OCI-LY1 (cell line): ENCODE measurements at regions not wholly inside any gene's neighbourhood (a gene's known extent, or its start where the extent isn't known, plus 50 kb on each side); places are given as distances from the start of the nearest gene placed in this dataset.

Experiments
- H2AFZ ChIP-seq: fragments of 200-600 bp; sonication (generic), shearing (Covaris generic); 2 replicates; pipeline ENCODE4 v1.6.0; 2014; ENCODE audit warnings: antibody characterized with exemption, mild to moderate bottlenecking, low read length
- H3F3A ChIP-seq: fragments of 200-600 bp; sonication (generic), shearing (Covaris generic); 2 replicates; pipeline ENCODE4 v1.6.0; 2014; ENCODE audit warnings: mild to moderate bottlenecking, antibody characterized with exemption, low read length, moderate library complexity; ENCODE audit not compliant: insufficient read depth
- H3K27ac ChIP-seq: fragments of 200-600 bp; sonication (generic); 2 replicates; pipeline ENCODE4 v1.5.1; 2014; ENCODE audit warnings: low read length, mixed run types, mild to moderate bottlenecking, low read depth; ENCODE audit not compliant: poor library complexity, severe bottlenecking
- H3K27me3 ChIP-seq: fragments of 200-600 bp; sonication (generic); 2 replicates; pipeline ENCODE4 v1.6.0; 2014; ENCODE audit warnings: antibody characterized with exemption, mild to moderate bottlenecking, low read length, moderate library complexity; ENCODE audit not compliant: insufficient read depth
- H3K36me3 ChIP-seq: fragments of 200-600 bp; sonication (generic); 2 replicates; pipeline ENCODE4 v1.6.1; 2014; ENCODE audit warnings: mild to moderate bottlenecking, antibody characterized with exemption, low read length, moderate library complexity, mixed read lengths; ENCODE audit not compliant: insufficient read depth
- H3K4me1 ChIP-seq: fragments of 200-600 bp; sonication (generic); 2 replicates; pipeline ENCODE4 v1.5.1; 2014; ENCODE audit warnings: mild to moderate bottlenecking, low read length, moderate library complexity; ENCODE audit not compliant: insufficient read depth, severe bottlenecking
- H3K4me2 ChIP-seq: fragments of 200-600 bp; sonication (generic), shearing (Covaris generic); 2 replicates; pipeline ENCODE4 v1.6.1; 2014; ENCODE audit warnings: low read length
- H3K4me3 ChIP-seq: fragments of 200-600 bp; sonication (generic); 2 replicates; pipeline ENCODE4 v1.5.1; 2014; ENCODE audit warnings: low read length, low read depth, mild to moderate bottlenecking, mixed read lengths; ENCODE audit not compliant: poor library complexity, severe bottlenecking
- H3K79me2 ChIP-seq: fragments of 200-600 bp; shearing (Covaris generic); 2 replicates; pipeline ENCODE4 v1.6.1; 2016; ENCODE audit warnings: mixed run types, low read length, mixed read lengths; ENCODE audit not compliant: insufficient read depth
- H3K9ac ChIP-seq: fragments of 200-600 bp; sonication (generic), shearing (Covaris generic); 2 replicates; pipeline ENCODE4 v1.6.1; 2014; ENCODE audit warnings: mild to moderate bottlenecking, low read length, mixed read lengths
- H3K9me2 ChIP-seq: fragments of 200-600 bp; sonication (generic), shearing (Covaris generic); 2 replicates; pipeline ENCODE4 v1.6.1; 2014; ENCODE audit warnings: low read depth, mild to moderate bottlenecking, low read length, mixed read lengths
- H3K9me3 ChIP-seq: fragments of 200-600 bp; shearing (Covaris generic); 2 replicates; pipeline ENCODE4 v1.6.1; 2014; ENCODE audit warnings: low read length, mixed read lengths
- H4K20me1 ChIP-seq: fragments of 200-600 bp; sonication (generic), shearing (Covaris generic); 2 replicates; pipeline ENCODE4 v1.6.0; 2016; ENCODE audit warnings: mild to moderate bottlenecking, low read length; ENCODE audit not compliant: insufficient read depth
- CTCF ChIP-seq: fragments of 200-600 bp; sonication (generic), shearing (Covaris generic); IDR thresholded peaks from 2 replicates; pipeline ENCODE4 v1.5.1; 2017; ENCODE audit warnings: mild to moderate bottlenecking, antibody characterized with exemption, low read length, moderate library complexity, mixed read lengths
- EZH2 ChIP-seq: fragments of 200-600 bp; sonication (generic), shearing (Covaris generic); IDR thresholded peaks from 2 replicates; pipeline ENCODE4 v1.8.0; 2017; ENCODE audit warnings: borderline replicate concordance, mixed run types, mild to moderate bottlenecking, antibody characterized with exemption, low read length, moderate library complexity, mixed read lengths

GRCh38 chr5:125521289-125521688 lies 774.9 kb upstream of the ZNF608 start:
- Histone ChIP-seq H4K20me1 (no peaks in the 10 kb centered on the region), H3K79me2 (no peaks in the 10 kb centered on the region), H3F3A (no peaks in the 10 kb centered on the region), H3K36me3 (no peaks in the 10 kb centered on the region), H3K4me3 (no peak overlapping the region), H2AFZ (no peak overlapping the region), H3K27me3 (no peaks in the 10 kb centered on the region), H3K4me1 (no peaks in the 10 kb centered on the region), H3K9me3 (no peaks in the 10 kb centered on the region), H3K9me2 (no peaks in the 10 kb centered on the region), H3K27ac (no peak overlapping the region), H3K4me2 (no peak overlapping the region), H3K9ac (no peak overlapping the region)
- TF ChIP-seq EZH2 = no peak
- TF ChIP-seq CTCF = no peak

DNA sequence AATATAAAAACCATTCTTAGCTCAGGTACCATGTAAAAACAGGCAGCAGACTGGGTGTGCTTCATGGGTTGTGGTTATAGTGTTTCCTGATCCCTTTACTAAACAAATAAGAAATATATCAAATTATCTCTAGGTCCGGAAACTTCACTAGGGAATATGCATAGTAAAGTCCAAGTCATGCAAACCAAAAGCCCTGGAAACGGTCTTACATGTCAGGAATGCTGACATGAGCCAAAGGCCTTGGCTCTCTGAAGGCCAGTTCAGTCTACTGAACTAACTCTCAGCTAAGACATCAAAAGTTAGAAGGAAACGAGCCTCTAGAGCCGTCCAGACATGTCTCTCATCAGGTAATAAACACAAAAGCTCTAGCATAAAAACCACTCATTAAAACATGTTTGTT lies 778.9 kb upstream of the ZNF608 start:
- Histone ChIP-seq H3K27me3 (no peaks in the 10 kb centered on the region), H3K4me3 (no peak overlapping the region), H3K27ac (no peak overlapping the region), H3K9me3 (no peaks in the 10 kb centered on the region), H3K36me3 (no peaks in the 10 kb centered on the region), H4K20me1 (no peaks in the 10 kb centered on the region), H3F3A (no peaks in the 10 kb centered on the region), H3K9me2 (no peaks in the 10 kb centered on the region), H3K4me1 (no peaks in the 10 kb centered on the region), H2AFZ (no peak overlapping the region), H3K79me2 (no peaks in the 10 kb centered on the region), H3K9ac (no peak overlapping the region), H3K4me2 (no peak overlapping the region)
- no peak for TF ChIP-seq EZH2
- TF ChIP-seq CTCF = no peak

DNA sequence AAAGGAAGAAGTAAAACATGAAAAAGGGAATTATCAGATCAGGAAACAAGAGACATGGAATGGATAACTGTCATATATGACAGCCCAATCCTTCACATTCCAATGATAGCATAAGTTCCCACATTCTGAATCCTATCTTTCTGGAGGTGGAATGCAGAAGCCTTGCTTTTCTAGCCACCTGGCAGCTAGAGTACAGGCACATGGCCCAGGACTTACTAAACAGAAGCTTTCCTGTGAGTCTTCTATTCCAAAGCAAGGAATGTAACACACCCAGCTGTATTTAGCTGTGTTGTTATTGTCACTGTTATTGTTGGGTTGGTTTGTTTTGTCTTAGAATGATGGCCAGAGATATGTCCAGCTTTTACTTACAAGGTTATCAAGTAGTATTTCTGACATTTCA lies 780.5 kb upstream of the ZNF608 start:
- Histone ChIP-seq H3K4me1 (no peaks in the 10 kb centered on the region), H3K27ac (no peak overlapping the region), H3K36me3 (no peaks in the 10 kb centered on the region), H3K4me2 (no peak overlapping the region), H3K9ac (no peak overlapping the region), H3K9me2 (no peaks in the 10 kb centered on the region), H4K20me1 (no peaks in the 10 kb centered on the region), H3K27me3 (no peaks in the 10 kb centered on the region), H2AFZ (no peak overlapping the region), H3F3A (no peaks in the 10 kb centered on the region), H3K9me3 (no peaks in the 10 kb centered on the region), H3K79me2 (no peaks in the 10 kb centered on the region), H3K4me3 (no peak overlapping the region)
- TF ChIP-seq EZH2 (no peak), CTCF (no peak)
